ENCODE measurements at regions not wholly inside any gene's neighbourhood (a gene's known extent, or its start where the extent isn't known, plus 50 kb on each side); places are given as distances from the start of the nearest gene placed in this dataset.

- Mint-ChIP-seq H3K27me3 (no peaks in the 10 kb centered on the region), H3K36me3 (ENCODE audit: low read depth) (no peaks in the 10 kb centered on the region), H3K27ac (no peak overlapping the region), H3K4me1 (no peaks in the 10 kb centered on the region), H3K9me3 (no peaks in the 10 kb centered on the region), H3K4me3 (no peak overlapping the region)
- no peak for DNase-seq
- intact Hi-C loops (cut with micrococcal nuclease), result no loop called here
These were observed 446.4 kb downstream of the KIF4B start for GRCh38 chr5:155459889-155460500.

GRCh38 chr5:155460501-155460931 is 447.0 kb downstream of the KIF4B start:
- intact Hi-C loops (cut with micrococcal nuclease), result no loop called here
- DNase-seq, result no peak
- Mint-ChIP-seq H3K27ac (no peak overlapping the region), H3K4me1 (no peaks in the 10 kb centered on the region), H3K27me3 (no peaks in the 10 kb centered on the region), H3K9me3 (no peaks in the 10 kb centered on the region), H3K36me3 (ENCODE audit: low read depth) (no peaks in the 10 kb centered on the region), H3K4me3 (no peak overlapping the region)

- Mint-ChIP-seq H3K27ac (no peak overlapping the region), H3K27me3 (no peaks in the 10 kb centered on the region), H3K4me1 (no peaks in the 10 kb centered on the region), H3K4me3 (no peak overlapping the region), H3K36me3 (ENCODE audit: low read depth) (no peaks in the 10 kb centered on the region), H3K9me3 (no peaks in the 10 kb centered on the region)
- DNase-seq, result no peak
- intact Hi-C loops (cut with micrococcal nuclease), result no loop called here
These were observed 447.7 kb downstream of the KIF4B start for GRCh38 chr5:155461304-155461703.

DNA sequence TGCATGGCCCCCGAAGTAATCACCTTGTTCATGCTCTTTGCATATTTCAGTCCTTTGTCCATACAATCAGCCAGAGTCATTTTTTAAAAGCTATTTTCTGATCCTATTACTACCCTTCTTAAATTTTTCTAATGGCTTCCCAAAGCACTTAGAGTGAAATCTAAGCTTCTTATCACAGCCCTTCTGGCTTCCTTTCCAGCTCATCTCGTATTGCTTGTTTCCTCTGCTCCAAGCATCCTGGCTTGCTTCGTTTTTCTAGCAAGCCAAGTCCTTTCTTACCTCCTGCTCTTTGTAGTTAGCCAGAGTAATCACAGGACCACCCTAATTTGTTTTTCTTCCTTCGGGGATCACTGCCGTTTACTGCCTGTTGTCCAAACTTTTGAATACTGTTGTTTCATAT is 453.3 kb downstream of the KIF4B start:
- no peak overlapping the region for H3K4me3 Mint-ChIP-seq
- H3K27me3 Mint-ChIP-seq, result no peaks in the 10 kb centered on the region
- H3K4me1 Mint-ChIP-seq, result no peaks in the 10 kb centered on the region
- DNase-seq, result no peak
- intact Hi-C loops (cut with micrococcal nuclease), result no loop called here
- H3K27ac Mint-ChIP-seq, result no peak overlapping the region
- H3K9me3 Mint-ChIP-seq, result no peaks in the 10 kb centered on the region
- H3K36me3 Mint-ChIP-seq (ENCODE audit: low read depth), result no peaks in the 10 kb centered on the region

GRCh38 chr5:155471027-155471426 is 457.5 kb downstream of the KIF4B start:
- intact Hi-C loops (cut with micrococcal nuclease), result no loop called here
- DNase-seq, result no peak
- H3K27me3 Mint-ChIP-seq, result no peaks in the 10 kb centered on the region
- no peaks in the 10 kb centered on the region for H3K4me1 Mint-ChIP-seq
- H3K36me3 Mint-ChIP-seq (ENCODE audit: low read depth), result no peaks in the 10 kb centered on the region
- no peaks in the 10 kb centered on the region for H3K9me3 Mint-ChIP-seq
- no peak overlapping the region for H3K27ac Mint-ChIP-seq
- H3K4me3 Mint-ChIP-seq, result no peak overlapping the region

GRCh38 chr5:155472780-155473179 is 459.2 kb downstream of the KIF4B start:
- no peak overlapping the region for H3K4me3 Mint-ChIP-seq
- H3K36me3 Mint-ChIP-seq (ENCODE audit: low read depth), result no peaks in the 10 kb centered on the region
- H3K27ac Mint-ChIP-seq, result no peak overlapping the region
- no peaks in the 10 kb centered on the region for H3K27me3 Mint-ChIP-seq
- DNase-seq, result no peak
- H3K4me1 Mint-ChIP-seq, result no peaks in the 10 kb centered on the region
- intact Hi-C loops (cut with micrococcal nuclease), result no loop called here
- H3K9me3 Mint-ChIP-seq, result no peaks in the 10 kb centered on the region

DNA sequence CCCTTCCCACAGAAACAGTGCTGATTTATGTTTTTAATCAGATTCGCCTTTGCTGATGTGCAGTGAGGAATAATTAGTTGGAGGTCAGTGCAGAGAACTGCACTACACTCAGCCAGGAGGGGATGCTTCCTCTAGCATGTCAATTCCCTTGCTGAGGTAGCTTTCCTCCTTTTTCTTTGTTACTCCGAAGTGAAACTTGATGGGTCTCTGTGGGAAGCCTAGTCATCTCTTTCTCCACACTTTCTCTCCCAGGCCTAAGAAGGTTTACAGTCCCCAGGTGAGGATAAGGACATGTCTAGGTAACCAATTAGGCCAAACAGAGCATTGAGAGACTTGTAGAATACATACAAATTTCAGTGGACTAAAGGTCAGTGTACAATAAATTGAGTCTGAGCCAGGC is 461.8 kb downstream of the KIF4B start:
- Mint-ChIP-seq H3K36me3 (ENCODE audit: low read depth) (no peaks in the 10 kb centered on the region), H3K27ac (no peak overlapping the region), H3K4me1 (no peaks in the 10 kb centered on the region), H3K4me3 (no peak overlapping the region), H3K9me3 (no peaks in the 10 kb centered on the region), H3K27me3 (no peaks in the 10 kb centered on the region)
- intact Hi-C loops (cut with micrococcal nuclease), result no loop called here
- DNase-seq, result no peak

DNA sequence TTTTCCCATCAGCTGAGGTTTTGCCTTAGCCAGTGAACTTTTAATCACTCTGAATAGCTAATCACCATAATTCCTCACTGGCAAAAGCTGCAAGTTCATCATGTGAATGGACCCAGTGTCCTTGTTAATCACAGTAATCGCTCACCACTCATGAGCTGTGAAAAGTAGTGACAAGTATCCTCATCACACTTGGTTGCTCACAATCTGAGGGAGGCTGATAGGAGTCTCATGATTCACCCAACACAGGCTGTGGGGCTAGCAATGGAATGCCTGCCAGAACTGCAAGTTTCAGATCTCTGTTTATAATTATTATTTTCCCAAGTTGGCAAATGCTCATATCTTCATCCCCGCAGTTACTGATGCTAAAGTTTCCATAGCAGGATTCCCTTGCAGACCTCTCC is 467.2 kb downstream of the KIF4B start:
- DNase-seq, result no peak
- Mint-ChIP-seq H3K27ac (no peak overlapping the region), H3K4me1 (no peaks in the 10 kb centered on the region), H3K9me3 (no peaks in the 10 kb centered on the region), H3K27me3 (no peaks in the 10 kb centered on the region), H3K4me3 (no peak overlapping the region), H3K36me3 (ENCODE audit: low read depth) (no peaks in the 10 kb centered on the region)
- intact Hi-C loops (cut with micrococcal nuclease), result no loop called here

DNA sequence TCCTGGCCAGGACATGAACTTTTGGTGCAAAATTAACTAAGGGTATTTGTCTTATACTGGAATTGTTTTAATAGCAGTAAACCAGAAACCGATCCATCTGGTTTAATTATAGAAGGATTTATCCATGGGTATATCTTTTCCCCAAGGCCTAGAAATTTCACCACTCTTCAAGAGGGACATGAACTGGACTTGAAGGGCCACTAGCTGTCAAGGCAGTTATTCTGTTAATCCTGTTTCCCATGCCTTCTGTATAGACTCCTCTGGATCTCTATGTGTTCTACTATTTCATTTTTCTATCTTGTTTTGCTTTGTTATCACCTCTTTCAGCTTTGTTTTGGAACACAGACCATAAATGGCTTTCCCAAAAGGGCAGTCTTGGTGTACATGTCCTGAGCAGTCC is 467.6 kb downstream of the KIF4B start:
- no peak overlapping the region for H3K4me3 Mint-ChIP-seq
- no peak overlapping the region for H3K27ac Mint-ChIP-seq
- no peaks in the 10 kb centered on the region for H3K4me1 Mint-ChIP-seq
- intact Hi-C loops (cut with micrococcal nuclease), result no loop called here
- no peaks in the 10 kb centered on the region for H3K36me3 Mint-ChIP-seq (ENCODE audit: low read depth)
- DNase-seq, result no peak
- no peaks in the 10 kb centered on the region for H3K27me3 Mint-ChIP-seq
- H3K9me3 Mint-ChIP-seq, result no peaks in the 10 kb centered on the region

GRCh38 chr5:155482428-155482827 is 468.9 kb downstream of the KIF4B start:
- H3K36me3 Mint-ChIP-seq (ENCODE audit: low read depth), result no peaks in the 10 kb centered on the region
- intact Hi-C loops (cut with micrococcal nuclease), result no loop called here
- DNase-seq, result no peak
- no peak overlapping the region for H3K4me3 Mint-ChIP-seq
- no peaks in the 10 kb centered on the region for H3K4me1 Mint-ChIP-seq
- H3K9me3 Mint-ChIP-seq, result no peaks in the 10 kb centered on the region
- no peak overlapping the region for H3K27ac Mint-ChIP-seq
- no peaks in the 10 kb centered on the region for H3K27me3 Mint-ChIP-seq

- Mint-ChIP-seq H3K27ac (no peak overlapping the region), H3K9me3 (no peaks in the 10 kb centered on the region), H3K4me1 (no peaks in the 10 kb centered on the region), H3K36me3 (ENCODE audit: low read depth) (no peaks in the 10 kb centered on the region), H3K27me3 (no peaks in the 10 kb centered on the region), H3K4me3 (no peak overlapping the region)
- intact Hi-C loops (cut with micrococcal nuclease), result no loop called here
- DNase-seq, result no peak
These were observed 471.8 kb downstream of the KIF4B start for GRCh38 chr5:155485386-155485785.

GRCh38 chr5:155489949-155490348 is 476.4 kb downstream of the KIF4B start:
- intact Hi-C loops (cut with micrococcal nuclease), result no loop called here
- H3K9me3 Mint-ChIP-seq, result no peaks in the 10 kb centered on the region
- no peaks in the 10 kb centered on the region for H3K4me1 Mint-ChIP-seq
- H3K36me3 Mint-ChIP-seq (ENCODE audit: low read depth), result no peaks in the 10 kb centered on the region
- no peak overlapping the region for H3K27ac Mint-ChIP-seq
- DNase-seq, result no peak
- no peaks in the 10 kb centered on the region for H3K27me3 Mint-ChIP-seq
- no peak overlapping the region for H3K4me3 Mint-ChIP-seq

DNA sequence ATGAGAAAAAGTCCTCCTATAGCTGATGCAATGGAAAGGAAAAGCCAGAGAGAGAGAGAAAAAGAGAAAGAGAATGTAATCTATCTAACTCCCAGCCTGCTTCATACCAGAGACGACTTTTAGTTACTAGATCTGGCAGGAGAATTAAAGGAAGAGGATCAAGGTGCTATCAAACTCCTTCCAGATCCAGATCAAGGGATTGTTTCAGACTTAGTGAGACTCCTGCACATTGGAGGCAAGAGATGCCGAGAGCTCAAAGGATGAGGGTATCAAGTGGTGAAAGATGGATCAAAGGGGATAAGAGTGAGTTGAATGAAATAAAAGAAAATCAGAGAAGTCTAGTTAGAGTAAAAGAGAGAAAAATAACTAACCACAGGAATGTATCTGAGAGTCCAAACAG is 478.6 kb downstream of the KIF4B start:
- H3K9me3 Mint-ChIP-seq, result no peaks in the 10 kb centered on the region
- intact Hi-C loops (cut with micrococcal nuclease), result no loop called here
- no peak overlapping the region for H3K4me3 Mint-ChIP-seq
- no peak for DNase-seq
- H3K4me1 Mint-ChIP-seq, result no peaks in the 10 kb centered on the region
- no peaks in the 10 kb centered on the region for H3K36me3 Mint-ChIP-seq (ENCODE audit: low read depth)
- H3K27ac Mint-ChIP-seq, result no peak overlapping the region
- H3K27me3 Mint-ChIP-seq, result no peaks in the 10 kb centered on the region

DNA sequence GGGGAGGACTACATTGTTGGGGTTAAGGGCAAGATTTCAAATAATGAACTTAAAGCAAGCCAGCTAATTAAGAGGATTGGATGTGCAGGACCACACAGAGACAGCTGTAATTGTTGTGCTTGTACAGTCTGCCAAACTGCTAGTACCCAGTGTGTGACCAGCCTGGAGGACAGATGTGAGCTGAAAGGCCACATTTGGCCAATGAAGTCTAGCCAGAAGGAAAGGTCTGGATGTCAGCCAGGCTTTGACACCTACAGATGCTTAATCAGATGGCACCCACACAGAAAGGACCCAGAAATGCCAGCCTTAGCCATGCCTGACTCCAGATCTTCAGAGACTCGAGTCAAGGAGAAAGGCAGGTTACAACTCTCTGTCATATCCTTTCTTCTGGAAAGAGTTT is 491.1 kb downstream of the KIF4B start:
- Mint-ChIP-seq H3K4me1 (no peaks in the 10 kb centered on the region), H3K9me3 (no peaks in the 10 kb centered on the region), H3K36me3 (ENCODE audit: low read depth) (no peaks in the 10 kb centered on the region), H3K27me3 (no peaks in the 10 kb centered on the region), H3K4me3 (no peak overlapping the region), H3K27ac (no peak overlapping the region)
- DNase-seq, result no peak
- intact Hi-C loops (cut with micrococcal nuclease), result no loop called here

DNA sequence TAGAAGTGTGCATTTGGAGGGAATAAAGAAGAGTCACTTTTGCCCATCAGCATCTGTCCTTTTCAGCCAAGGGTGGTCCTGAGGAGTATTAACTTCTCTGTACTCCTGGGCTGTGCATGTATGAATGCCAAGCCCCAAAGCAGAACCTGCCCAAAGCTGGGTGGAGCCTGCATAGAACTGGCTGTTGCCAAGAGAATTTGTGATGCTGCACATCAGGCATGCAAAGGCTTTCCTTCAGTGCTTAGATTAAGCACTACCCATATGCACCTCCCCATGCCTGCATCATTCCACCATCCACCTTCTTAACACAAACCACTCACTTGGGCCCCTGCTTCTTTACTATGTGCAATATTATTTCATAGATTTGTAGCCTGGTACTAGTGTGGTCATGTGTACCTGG is 493.8 kb downstream of the KIF4B start:
- Mint-ChIP-seq H3K4me3 (no peak overlapping the region), H3K27ac (no peak overlapping the region), H3K27me3 (no peaks in the 10 kb centered on the region), H3K4me1 (no peaks in the 10 kb centered on the region), H3K36me3 (ENCODE audit: low read depth) (no peaks in the 10 kb centered on the region), H3K9me3 (no peaks in the 10 kb centered on the region)
- intact Hi-C loops (cut with micrococcal nuclease), result no loop called here
- DNase-seq, result no peak
